Skeletal muscle cell (primary cell): ENCODE measurements at regions not wholly inside any gene's neighbourhood (a gene's known extent, or its start where the extent isn't known, plus 50 kb on each side); places are given as distances from the start of the nearest gene placed in this dataset.
"Not testable (repeated sequence)": the region's sequence is repeated elsewhere in the genome, so short reads cannot be mapped to it uniquely, and the experiment has no call there.

Source experiments
- DNase-seq: peaks from one replicate; pipeline ENCODE4 v3.0.0-alpha.2; 2010; ENCODE audit warnings: low read depth
- H3K4me3 ChIP-seq: 2 replicates; pipeline ENCODE4 v1.5.1; 2011; ENCODE audit warnings: low read depth, mild to moderate bottlenecking, control low read depth, low read length, moderate library complexity

GRCh38 chr2:33907866-33908265, 308.8 kb upstream of the FAM98A start:
- no peak for DNase-seq
- no peak overlapping the region for H3K4me3 ChIP-seq

- not testable (repeated sequence) for DNase-seq, H3K4me3 ChIP-seq
Measured at GRCh38 chr2:33906129-33906528, 307.0 kb upstream of the FAM98A start.

GRCh38 chr2:33904801-33905200, 305.7 kb upstream of the FAM98A start:
- no peak overlapping the region for H3K4me3 ChIP-seq
- no peak for DNase-seq

GRCh38 chr2:33903701-33904100, 304.6 kb upstream of the FAM98A start:
- DNase-seq, result no peak
- H3K4me3 ChIP-seq, result no peak overlapping the region

GRCh38 chr2:33903215-33903614, 304.1 kb upstream of the FAM98A start:
- H3K4me3 ChIP-seq, result no peak overlapping the region
- DNase-seq, result no peak

- DNase-seq, result no peak
Measured at GRCh38 chr2:33900610-33901009, 301.5 kb upstream of the FAM98A start.

GRCh38 chr2:33897741-33898140, 298.6 kb upstream of the FAM98A start:
- H3K4me3 ChIP-seq, result no peak overlapping the region
- DNase-seq, result no peak

More at GRCh38 chr2:33900610-33901009, 301.5 kb upstream of the FAM98A start:
- H3K4me3 ChIP-seq, result no peak overlapping the region

GRCh38 chr2:33893824-33894223, 294.7 kb upstream of the FAM98A start:
- no peak overlapping the region for H3K4me3 ChIP-seq

GRCh38 chr2:33891616-33892015, 292.5 kb upstream of the FAM98A start:
- DNase-seq, result no peak
- no peak overlapping the region for H3K4me3 ChIP-seq

More at GRCh38 chr2:33893824-33894223, 294.7 kb upstream of the FAM98A start:
- no peak for DNase-seq

GRCh38 chr2:33890686-33891085, 291.6 kb upstream of the FAM98A start:
- H3K4me3 ChIP-seq, result no peak overlapping the region
- DNase-seq, result no peak

GRCh38 chr2:33877348-33878016, 278.4 kb upstream of the FAM98A start:
- no peak overlapping the region for H3K4me3 ChIP-seq
- DNase-seq, result no peak

- no peak for DNase-seq
- no peak overlapping the region for H3K4me3 ChIP-seq
Measured at GRCh38 chr2:33873076-33873605, 274.0 kb upstream of the FAM98A start.

GRCh38 chr2:33859811-33860461, 260.8 kb upstream of the FAM98A start:
- no peak overlapping the region for H3K4me3 ChIP-seq
- no peak for DNase-seq

GRCh38 chr2:33859176-33859575, 260.1 kb upstream of the FAM98A start:
- DNase-seq, result no peak
- H3K4me3 ChIP-seq, result no peak overlapping the region

GRCh38 chr2:33848486-33848885, 249.4 kb upstream of the FAM98A start:
- no peak for DNase-seq
- no peak overlapping the region for H3K4me3 ChIP-seq

- no peak for DNase-seq
- H3K4me3 ChIP-seq, result no peak overlapping the region
Measured at GRCh38 chr2:33839791-33840190, 240.7 kb upstream of the FAM98A start.

- H3K4me3 ChIP-seq, result no peak overlapping the region
- no peak for DNase-seq
Measured at GRCh38 chr2:33836628-33837027, 237.5 kb upstream of the FAM98A start.

GRCh38 chr2:33835911-33836310, 236.8 kb upstream of the FAM98A start:
- DNase-seq, result no peak
- H3K4me3 ChIP-seq, result no peak overlapping the region

GRCh38 chr2:33822964-33823363, 223.9 kb upstream of the FAM98A start:
- DNase-seq, result no peak
- H3K4me3 ChIP-seq, result no peak overlapping the region

GRCh38 chr2:33812707-33813106, 213.6 kb upstream of the FAM98A start:
- DNase-seq, result no peak
- no peak overlapping the region for H3K4me3 ChIP-seq
